ENCODE measurements at regions not wholly inside any gene's neighbourhood (a gene's known extent, or its start where the extent isn't known, plus 50 kb on each side); places are given as distances from the start of the nearest gene placed in this dataset.

GRCh38 chr5:52419357-52419756, 368.4 kb upstream of the ITGA1 start:
- no peaks in the 10 kb centered on the region for H3K9me3 ChIP-seq
- H3K27ac ChIP-seq = no peak overlapping the region
- no peak for DNase-seq
- TF ChIP-seq POLR2A (IDR thresholded peaks at IDR 0.05) (no peak), CTCF (IDR thresholded peaks at IDR 0.05) (no peak)
- no peaks in the 10 kb centered on the region for H3K4me1 ChIP-seq
- WGBS, 2 donors = 63 to 78% methylated on average over 1 of the region's 1 CpG
- H3K36me3 ChIP-seq = no peaks in the 10 kb centered on the region
- H3K4me3 ChIP-seq (replicated peaks in 1 of 3) = no peak overlapping the region
- intact Hi-C loops (cut with DNase I) = no loop called here
- no peaks in the 10 kb centered on the region for H3K27me3 ChIP-seq

DNA sequence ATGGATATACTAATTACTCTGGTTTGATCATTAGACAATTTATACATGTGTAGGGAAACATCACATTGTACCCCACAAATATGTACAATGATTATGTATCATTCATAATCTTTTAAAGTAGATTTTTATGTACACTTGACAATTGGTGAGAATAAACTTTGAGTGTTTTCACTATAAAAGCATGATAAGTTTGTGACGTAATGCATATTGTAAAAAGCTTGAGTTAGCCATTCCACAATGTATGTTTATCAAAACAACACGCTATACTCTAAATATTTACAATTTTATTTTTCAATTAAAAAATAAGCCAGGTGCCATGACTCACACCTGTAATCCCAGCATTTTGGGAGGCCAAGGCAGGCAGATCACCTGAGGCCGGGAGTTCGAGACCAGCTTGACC, 360.1 kb upstream of the ITGA1 start:
- Histone ChIP-seq H3K27ac (no peak overlapping the region), H3K4me3 (replicated peaks in 1 of 3) (no peak overlapping the region), H3K9me3 (no peaks in the 10 kb centered on the region), H3K4me1 (no peaks in the 10 kb centered on the region), H3K27me3 (no peaks in the 10 kb centered on the region), H3K36me3 (no peaks in the 10 kb centered on the region)
- no peak for DNase-seq
- TF ChIP-seq CTCF (IDR thresholded peaks at IDR 0.05) (no peak), POLR2A (IDR thresholded peaks at IDR 0.05) (no peak)
- intact Hi-C loops (cut with DNase I) = no loop called here
- WGBS, 2 donors = 94 to 98% methylated on average over 4 of the region's 4 CpGs

DNA sequence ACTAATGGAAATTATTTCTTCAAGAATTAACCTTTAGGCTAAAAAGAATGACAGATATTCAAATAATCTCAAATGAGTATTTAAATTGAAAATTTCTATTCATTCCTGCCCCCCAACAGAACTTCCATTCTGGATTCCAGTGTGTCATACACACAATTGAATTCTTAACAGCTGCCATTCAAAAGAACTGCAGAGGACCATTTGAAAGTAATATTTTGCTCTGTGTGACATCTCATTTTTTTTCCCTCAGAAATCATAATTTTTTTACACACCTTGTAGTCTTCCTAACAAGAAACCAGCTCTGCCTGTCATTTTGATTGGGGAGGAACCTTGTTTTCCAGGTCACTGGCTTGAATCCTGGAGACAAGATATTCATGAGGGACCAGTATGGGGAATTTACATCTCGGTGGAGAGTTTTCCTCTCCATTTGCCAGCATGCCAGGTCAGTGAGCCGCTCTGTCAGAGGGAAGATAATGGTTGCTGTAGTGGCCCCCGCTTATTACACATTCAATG, 358.7 kb upstream of the ITGA1 start:
- Histone ChIP-seq H3K4me1 (no peaks in the 10 kb centered on the region), H3K4me3 (replicated peaks in 1 of 3) (no peak overlapping the region), H3K27ac (no peak overlapping the region), H3K9me3 (no peaks in the 10 kb centered on the region), H3K36me3 (no peaks in the 10 kb centered on the region), H3K27me3 (no peaks in the 10 kb centered on the region)
- TF ChIP-seq POLR2A (IDR thresholded peaks at IDR 0.05) (no peak), CTCF (IDR thresholded peaks at IDR 0.05) (no peak)
- 79 to 86% methylated on average over 3 of the region's 3 CpGs for WGBS, 2 donors
- intact Hi-C loops (cut with DNase I) = no loop called here
- DNase-seq = no peak

- TF ChIP-seq CTCF (IDR thresholded peaks at IDR 0.05) = no peak
- no peak for TF ChIP-seq POLR2A (IDR thresholded peaks at IDR 0.05)
- H3K4me3 ChIP-seq (replicated peaks in 1 of 3) = no peak overlapping the region
- no peaks in the 10 kb centered on the region for H3K36me3 ChIP-seq
- no peak for DNase-seq
- no peak overlapping the region for H3K27ac ChIP-seq
- no peaks in the 10 kb centered on the region for H3K4me1 ChIP-seq
- H3K27me3 ChIP-seq = no peaks in the 10 kb centered on the region
- WGBS, 2 donors = 96 to 98% methylated on average over 1 of the region's 1 CpG
- intact Hi-C loops (cut with DNase I) = no loop called here
- no peaks in the 10 kb centered on the region for H3K9me3 ChIP-seq
Measured at GRCh38 chr5:52441768-52442167, 345.9 kb upstream of the ITGA1 start.

GRCh38 chr5:52443187-52443586, 344.5 kb upstream of the ITGA1 start:
- intact Hi-C loops (cut with DNase I) = no loop called here
- DNase-seq = no peak
- Histone ChIP-seq H3K4me1 (no peaks in the 10 kb centered on the region), H3K27me3 (no peaks in the 10 kb centered on the region), H3K4me3 (replicated peaks in 1 of 3) (no peak overlapping the region), H3K9me3 (no peaks in the 10 kb centered on the region), H3K36me3 (no peaks in the 10 kb centered on the region), H3K27ac (no peak overlapping the region)
- WGBS, 2 donors = 90 to 94% methylated on average over 3 of the region's 3 CpGs
- no peak for TF ChIP-seq CTCF (IDR thresholded peaks at IDR 0.05)
- TF ChIP-seq POLR2A (IDR thresholded peaks at IDR 0.05) = no peak
